Tibial nerve (tissue), 4 donors: ENCODE measurements at regions not wholly inside any gene's neighbourhood (a gene's known extent, or its start where the extent isn't known, plus 50 kb on each side); places are given as distances from the start of the nearest gene placed in this dataset.

Source experiments
- DNase-seq, 2 donors: peaks; one replicate each; pipeline ENCODE4 v3.0.0-alpha.2; 2019; ENCODE audit warnings: low spot score in 2 of 2
- H3K27ac ChIP-seq, 4 donors: fragments of 200-600 bp; sonication (generic) in 3 of 4; one replicate each; pipeline ENCODE4 v1.5.1; 2017 to 2019; ENCODE audit warnings: mild to moderate bottlenecking in 1 of 4
- H3K27me3 ChIP-seq, 2 donors: fragments of 200-600 bp; sonication (generic) in 1 of 2; one replicate each; pipeline versions ENCODE4 v1.5.1 to v1.6.0; 2017 to 2019
- H3K36me3 ChIP-seq, 3 donors: fragments of 200-600 bp; sonication (generic); one replicate each; pipeline ENCODE4 v1.5.1; 2018 to 2019
- H3K4me1 ChIP-seq, 4 donors: fragments of 200-600 bp; sonication (generic) in 3 of 4; one replicate each; pipeline ENCODE4 v1.5.1; 2017 to 2019
- H3K4me3 ChIP-seq, 4 donors: fragments of 200-600 bp; sonication (generic) in 3 of 4; one replicate each; pipeline ENCODE4 v1.5.1; 2017 to 2019; ENCODE audit warnings: mild to moderate bottlenecking in 1 of 4, moderate library complexity in 1 of 4
- H3K9me3 ChIP-seq, 4 donors: fragments of 200-600 bp; sonication (generic) in 3 of 4; one replicate each; pipeline ENCODE4 v1.5.1; 2017 to 2019
- EP300 ChIP-seq, 2 donors: sonication (generic); formaldehyde crosslinking; IDR thresholded peaks; one replicate each; pipeline ENCODE4 v1.6.1; 2017; ENCODE audit warnings: antibody characterized with exemption in 2 of 2, mild to moderate bottlenecking in 1 of 2
- POLR2A ChIP-seq, 2 donors: fragments of 450-650 bp; IDR thresholded peaks; one replicate each; pipeline ENCODE4 v1.6.1; 2017; ENCODE audit warnings: antibody characterized with exemption in 2 of 2, mild to moderate bottlenecking in 2 of 2, moderate library complexity in 2 of 2
- WGBS, 2 donors: methylation state at CpG; one replicate each; pipeline ENCODE4 v1.1.5; 2018; 5-methylcytosine and 5-hydroxymethylcytosine counted together
- TF ChIP-seq, protein P1 (sequence below), 5 experiments: fragments of 200-600 bp in 3 of 5; fragments of 450-650 bp in 2 of 5; sonication (generic) in 3 of 5; IDR thresholded peaks; one replicate each; pipeline ENCODE4 v1.5.1; 2016 to 2019; ENCODE audit warnings: antibody characterized with exemption in 5 of 5, mild to moderate bottlenecking in 3 of 5, moderate library complexity in 2 of 5

DNA sequence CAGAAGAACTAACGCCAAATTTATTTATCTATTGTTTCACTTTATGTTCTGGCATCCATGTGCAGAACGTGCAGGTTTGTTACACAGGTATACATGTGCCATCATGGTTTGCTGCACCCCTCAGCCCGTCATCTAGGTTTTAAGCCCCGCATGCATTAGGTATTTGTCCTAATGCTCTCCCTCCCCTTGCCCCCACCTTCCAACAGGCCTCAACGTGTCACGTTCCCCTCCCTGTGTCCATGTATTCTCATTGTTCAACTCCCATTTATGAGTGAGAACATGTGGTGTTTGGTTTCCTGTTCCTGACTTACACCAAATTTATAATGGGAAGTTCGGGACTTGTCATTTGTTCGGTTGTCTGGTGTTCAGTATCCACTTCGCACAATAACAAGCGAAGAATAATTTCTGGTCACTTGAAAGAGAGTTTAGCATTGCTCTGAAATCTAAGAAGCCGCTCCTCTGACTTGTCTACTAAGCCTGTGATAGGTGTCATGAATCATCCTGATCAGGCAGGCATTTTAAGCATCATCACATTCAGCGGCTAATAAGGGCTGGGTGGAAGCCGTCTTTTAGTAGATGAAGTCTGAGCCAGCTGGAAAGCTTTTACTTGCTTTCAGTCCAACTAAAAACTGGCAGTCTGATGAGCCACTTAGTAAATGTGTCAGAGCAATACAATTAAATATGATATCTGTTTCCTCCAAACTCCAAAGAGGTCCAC is 1065.7 kb upstream of the PABPC4L start:
- TF ChIP-seq EP300 (IDR thresholded peaks at IDR 0.05) (no peak), POLR2A (IDR thresholded peaks at IDR 0.05) (no peak)
- TF ChIP-seq, protein P1, sequence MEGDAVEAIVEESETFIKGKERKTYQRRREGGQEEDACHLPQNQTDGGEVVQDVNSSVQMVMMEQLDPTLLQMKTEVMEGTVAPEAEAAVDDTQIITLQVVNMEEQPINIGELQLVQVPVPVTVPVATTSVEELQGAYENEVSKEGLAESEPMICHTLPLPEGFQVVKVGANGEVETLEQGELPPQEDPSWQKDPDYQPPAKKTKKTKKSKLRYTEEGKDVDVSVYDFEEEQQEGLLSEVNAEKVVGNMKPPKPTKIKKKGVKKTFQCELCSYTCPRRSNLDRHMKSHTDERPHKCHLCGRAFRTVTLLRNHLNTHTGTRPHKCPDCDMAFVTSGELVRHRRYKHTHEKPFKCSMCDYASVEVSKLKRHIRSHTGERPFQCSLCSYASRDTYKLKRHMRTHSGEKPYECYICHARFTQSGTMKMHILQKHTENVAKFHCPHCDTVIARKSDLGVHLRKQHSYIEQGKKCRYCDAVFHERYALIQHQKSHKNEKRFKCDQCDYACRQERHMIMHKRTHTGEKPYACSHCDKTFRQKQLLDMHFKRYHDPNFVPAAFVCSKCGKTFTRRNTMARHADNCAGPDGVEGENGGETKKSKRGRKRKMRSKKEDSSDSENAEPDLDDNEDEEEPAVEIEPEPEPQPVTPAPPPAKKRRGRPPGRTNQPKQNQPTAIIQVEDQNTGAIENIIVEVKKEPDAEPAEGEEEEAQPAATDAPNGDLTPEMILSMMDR (IDR thresholded peaks at IDR 0.05): no peak
- Histone ChIP-seq H3K9me3 (no peaks in the 10 kb centered on the region), H3K36me3 (no peaks in the 10 kb centered on the region), H3K4me1 (no peaks in the 10 kb centered on the region), H3K27ac (no peak overlapping the region), H3K27me3 (no peaks in the 10 kb centered on the region), H3K4me3 (no peak overlapping the region)
- 69 to 76% methylated on average over 13 of the region's 13 CpGs for WGBS, 2 donors
- DNase-seq: no peak

DNA sequence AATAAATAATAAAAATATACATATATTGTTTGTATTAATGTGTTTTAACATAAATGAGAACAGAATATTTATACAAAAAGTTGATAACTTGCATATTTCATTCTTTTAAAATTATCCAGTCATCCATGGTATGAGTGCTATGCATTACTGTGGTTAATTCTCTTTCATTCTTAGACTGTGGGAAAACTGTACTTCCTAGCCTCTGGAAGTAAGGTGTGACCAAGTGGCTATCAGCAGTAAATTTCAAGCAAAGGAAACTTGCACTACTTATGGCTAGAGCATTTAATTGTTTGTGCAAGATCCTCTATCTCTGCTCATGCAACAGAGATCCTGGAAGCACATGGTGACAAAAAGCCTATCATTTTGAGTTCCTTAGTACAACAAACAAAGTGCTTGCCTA is 1054.5 kb upstream of the PABPC4L start:
- Histone ChIP-seq H3K4me1 (no peaks in the 10 kb centered on the region), H3K36me3 (no peaks in the 10 kb centered on the region), H3K4me3 (no peak overlapping the region), H3K9me3 (no peaks in the 10 kb centered on the region), H3K27me3 (no peaks in the 10 kb centered on the region), H3K27ac (no peak overlapping the region)
- no peak for DNase-seq
- TF ChIP-seq POLR2A (IDR thresholded peaks at IDR 0.05): no peak
- no peak for TF ChIP-seq EP300 (IDR thresholded peaks at IDR 0.05)
- TF ChIP-seq, protein P1 (IDR thresholded peaks at IDR 0.05): no peak

- DNase-seq: no peak
- no peak overlapping the region for H3K4me3 ChIP-seq
Measured at GRCh38 chr4:135250040-135250439, 1048.5 kb upstream of the PABPC4L start.

GRCh38 chr4:135249024-135249423 is 1047.4 kb upstream of the PABPC4L start:
- 55 to 62% methylated on average over 5 of the region's 5 CpGs for WGBS, 2 donors
- no peak for DNase-seq
- Histone ChIP-seq H3K4me1 (no peaks in the 10 kb centered on the region), H3K27ac (no peak overlapping the region), H3K36me3 (no peaks in the 10 kb centered on the region), H3K9me3 (no peaks in the 10 kb centered on the region), H3K27me3 (no peaks in the 10 kb centered on the region), H3K4me3 (no peak overlapping the region)
- TF ChIP-seq, protein P1 (IDR thresholded peaks at IDR 0.05): no peak
- TF ChIP-seq POLR2A (IDR thresholded peaks at IDR 0.05): no peak
- no peak for TF ChIP-seq EP300 (IDR thresholded peaks at IDR 0.05)

More at GRCh38 chr4:135250040-135250439, 1048.5 kb upstream of the PABPC4L start:
- H3K9me3 ChIP-seq: no peaks in the 10 kb centered on the region
- no peaks in the 10 kb centered on the region for H3K4me1 ChIP-seq
- 38 to 70% methylated on average over 1 of the region's 1 CpG for WGBS, 2 donors
- H3K27ac ChIP-seq: no peak overlapping the region
- TF ChIP-seq EP300 (IDR thresholded peaks at IDR 0.05): no peak
- no peak for TF ChIP-seq POLR2A (IDR thresholded peaks at IDR 0.05)
- TF ChIP-seq, protein P1 (IDR thresholded peaks at IDR 0.05): no peak
- H3K36me3 ChIP-seq: no peaks in the 10 kb centered on the region
- no peaks in the 10 kb centered on the region for H3K27me3 ChIP-seq

DNA sequence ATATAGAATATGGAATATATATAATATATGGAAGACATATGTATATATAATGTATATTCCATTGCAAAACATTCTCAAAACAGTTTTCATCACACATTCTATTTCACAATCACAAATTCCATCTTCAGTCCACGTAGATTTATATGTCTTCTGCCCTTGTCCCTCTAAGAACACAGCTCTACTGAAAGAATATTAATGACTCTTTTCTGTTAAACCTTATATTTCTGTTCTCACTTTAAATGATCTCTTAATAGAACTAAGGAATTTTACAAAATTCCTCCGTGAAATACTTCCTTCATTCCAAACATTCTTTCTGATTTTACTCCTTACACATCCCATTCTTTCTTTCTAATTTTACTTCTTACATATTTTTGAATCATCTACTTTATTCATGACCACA is 1043.1 kb upstream of the PABPC4L start:
- whole genome bisulfite sequencing, 2 donors: 34 to 36% methylated on average over 2 of the region's 2 CpGs
- TF ChIP-seq POLR2A (IDR thresholded peaks at IDR 0.05) (no peak), EP300 (IDR thresholded peaks at IDR 0.05) (no peak)
- TF ChIP-seq, protein P1 (IDR thresholded peaks at IDR 0.05): no peak
- H3K36me3 ChIP-seq: no peaks in the 10 kb centered on the region
- no peaks in the 10 kb centered on the region for H3K9me3 ChIP-seq
- H3K27me3 ChIP-seq: no peaks in the 10 kb centered on the region
- no peaks in the 10 kb centered on the region for H3K4me1 ChIP-seq
- H3K4me3 ChIP-seq: no peak overlapping the region
- H3K27ac ChIP-seq: no peak overlapping the region
- no peak for DNase-seq
